Endothelial cell (in vitro differentiated cells): ENCODE measurements at regions not wholly inside any gene's neighbourhood (a gene's known extent, or its start where the extent isn't known, plus 50 kb on each side); places are given as distances from the start of the nearest gene placed in this dataset.

Source experiments
- DNase-seq: peaks from one replicate; pipeline ENCODE4 v3.0.0; 2021; ENCODE audit warnings: low spot score
- H3K27ac Mint-ChIP-seq: one replicate; pipeline ENCODE4 v1.8.0; 2021; ENCODE audit warnings: mixed read lengths, inconsistent platforms; ENCODE audit not compliant: unreplicated experiment
- H3K27me3 Mint-ChIP-seq: one replicate; pipeline ENCODE4 v1.8.0; 2021; ENCODE audit warnings: mild to moderate bottlenecking, moderate library complexity, mixed read lengths, inconsistent platforms; ENCODE audit not compliant: unreplicated experiment
- H3K36me3 Mint-ChIP-seq: one replicate; pipeline ENCODE4 v1.8.0; 2021; ENCODE audit warnings: mild to moderate bottlenecking, low read depth, mixed read lengths, inconsistent platforms; ENCODE audit not compliant: unreplicated experiment
- H3K4me1 Mint-ChIP-seq: one replicate; pipeline ENCODE4 v1.8.0; 2021; ENCODE audit warnings: mild to moderate bottlenecking, mixed read lengths, inconsistent platforms; ENCODE audit not compliant: unreplicated experiment
- H3K4me3 Mint-ChIP-seq: one replicate; pipeline ENCODE4 v1.8.0; 2021; ENCODE audit warnings: mild to moderate bottlenecking, mixed read lengths, inconsistent platforms; ENCODE audit not compliant: unreplicated experiment
- H3K9me3 Mint-ChIP-seq: one replicate; pipeline ENCODE4 v1.8.0; 2021; ENCODE audit warnings: mixed read lengths, inconsistent platforms; ENCODE audit not compliant: unreplicated experiment
- CTCF ChIP-seq: fragments of 200-600 bp; sonication (generic); IDR thresholded peaks from one replicate; pipeline ENCODE4 v1.5.0; 2021; ENCODE audit warnings: antibody characterized with exemption; ENCODE audit not compliant: unreplicated experiment

GRCh38 chr7:17660116-17660515 lies 280.2 kb downstream of the SNX13 start:
- DNase-seq: no peak
- no peaks in the 10 kb centered on the region for H3K9me3 Mint-ChIP-seq
- no peaks in the 10 kb centered on the region for H3K36me3 Mint-ChIP-seq
- peaks cover 4% of the 10 kb centered on the region for H3K27me3 Mint-ChIP-seq
- no peak overlapping the region for H3K4me3 Mint-ChIP-seq
- no peak overlapping the region for H3K27ac Mint-ChIP-seq
- TF ChIP-seq CTCF: no peak
- H3K4me1 Mint-ChIP-seq: peaks cover under 1% of the 10 kb centered on the region

- Mint-ChIP-seq H3K4me1 (no peaks in the 10 kb centered on the region), H3K9me3 (no peaks in the 10 kb centered on the region), H3K4me3 (no peak overlapping the region), H3K27me3 (peaks cover 2% of the 10 kb centered on the region), H3K27ac (no peak overlapping the region), H3K36me3 (no peaks in the 10 kb centered on the region)
- TF ChIP-seq CTCF: no peak
- DNase-seq: no peak
Observed at GRCh38 chr7:17661982-17662585, 278.2 kb downstream of the SNX13 start.

- H3K36me3 Mint-ChIP-seq: no peaks in the 10 kb centered on the region
- peaks cover 2% of the 10 kb centered on the region for H3K27me3 Mint-ChIP-seq
- no peak overlapping the region for H3K27ac Mint-ChIP-seq
- TF ChIP-seq CTCF: no peak
- H3K4me1 Mint-ChIP-seq: no peaks in the 10 kb centered on the region
- no peak overlapping the region for H3K4me3 Mint-ChIP-seq
- DNase-seq: no peak
- H3K9me3 Mint-ChIP-seq: no peaks in the 10 kb centered on the region
Observed at GRCh38 chr7:17663061-17663675, 277.1 kb downstream of the SNX13 start.

DNA sequence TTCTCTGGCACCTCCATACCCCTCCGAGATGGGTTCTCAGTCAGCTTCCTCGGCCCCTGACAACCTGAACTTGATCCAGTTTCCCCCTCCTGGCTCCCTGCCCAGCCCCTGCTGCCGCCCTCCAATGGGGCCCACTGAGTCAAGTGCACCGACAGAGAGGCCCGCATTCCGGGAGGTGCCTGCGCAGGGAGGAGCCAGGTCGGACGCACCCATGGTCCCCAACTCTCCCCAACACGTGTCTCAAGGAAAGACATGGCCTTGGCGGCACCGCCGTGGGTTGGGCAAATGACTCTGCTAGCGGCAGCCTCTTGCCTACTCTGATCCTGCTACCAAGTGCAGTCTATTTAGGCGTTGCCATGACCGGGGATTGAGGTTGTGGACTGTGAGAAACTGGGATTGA lies 275.3 kb downstream of the SNX13 start:
- no peak for TF ChIP-seq CTCF
- Mint-ChIP-seq H3K9me3 (no peaks in the 10 kb centered on the region), H3K27ac (no peak overlapping the region), H3K36me3 (no peaks in the 10 kb centered on the region), H3K27me3 (peaks cover 2% of the 10 kb centered on the region), H3K4me1 (no peaks in the 10 kb centered on the region), H3K4me3 (no peak overlapping the region)
- DNase-seq: no peak

GRCh38 chr7:17668122-17668521 lies 272.2 kb downstream of the SNX13 start:
- H3K27ac Mint-ChIP-seq: no peak overlapping the region
- no peak overlapping the region for H3K4me3 Mint-ChIP-seq
- DNase-seq: no peak
- no peaks in the 10 kb centered on the region for H3K4me1 Mint-ChIP-seq
- TF ChIP-seq CTCF: no peak
- no peaks in the 10 kb centered on the region for H3K36me3 Mint-ChIP-seq
- no peaks in the 10 kb centered on the region for H3K27me3 Mint-ChIP-seq
- H3K9me3 Mint-ChIP-seq: no peaks in the 10 kb centered on the region
